Aorta (tissue), 5 donors: ENCODE measurements at regions not wholly inside any gene's neighbourhood (a gene's known extent, or its start where the extent isn't known, plus 50 kb on each side); places are given as distances from the start of the nearest gene placed in this dataset.
"Not testable (repeated sequence)": the region's sequence is repeated elsewhere in the genome, so short reads cannot be mapped to it uniquely, and the experiment has no call there.

Experiments
- ATAC-seq: fragments of 200-7000 bp; cut with Tn5 transposase; one replicate; pipeline ENCODE4 v1.9.1; 2022; ENCODE audit warnings: moderate library complexity; ENCODE audit not compliant: low FRiP score
- DNase-seq, 2 donors: peaks; one replicate each; pipeline ENCODE4 v3.0.0-alpha.2; 2020
- H3K27ac ChIP-seq, 2 donors: one replicate each; pipeline ENCODE4 v1.5.1; 2013; ENCODE audit warnings: low read length in 2 of 2, mild to moderate bottlenecking in 2 of 2, moderate library complexity in 2 of 2, control low read depth in 1 of 2, inconsistent platforms in 1 of 2, low read depth in 1 of 2
- H3K27me3 ChIP-seq, 2 donors: one replicate each; pipeline ENCODE4 v1.6.1; 2013; ENCODE audit warnings: control low read depth in 1 of 2, low read length in 1 of 2, mild to moderate bottlenecking in 1 of 2, moderate library complexity in 1 of 2; ENCODE audit not compliant: insufficient read depth in 2 of 2, control insufficient read depth in 1 of 2
- H3K36me3 ChIP-seq, 2 donors: one replicate each; pipeline ENCODE4 v1.6.1; 2013; ENCODE audit warnings: control low read depth in 1 of 2, low read length in 1 of 2, mild to moderate bottlenecking in 1 of 2; ENCODE audit not compliant: insufficient read depth in 2 of 2, control insufficient read depth in 1 of 2
- H3K4me1 ChIP-seq, 2 donors: one replicate each; pipeline ENCODE4 v1.6.1; 2013; ENCODE audit warnings: low read length in 2 of 2, control low read depth in 1 of 2, mild to moderate bottlenecking in 1 of 2, moderate library complexity in 1 of 2; ENCODE audit not compliant: insufficient read depth in 2 of 2, control insufficient read depth in 1 of 2
- H3K4me3 ChIP-seq, 2 donors: one replicate each; pipeline ENCODE4 v1.5.1; 2013; ENCODE audit warnings: low read length in 2 of 2, control low read depth in 1 of 2, mild to moderate bottlenecking in 1 of 2
- H3K9me3 ChIP-seq: one replicate; pipeline ENCODE4 v1.6.1; 2013; ENCODE audit warnings: mild to moderate bottlenecking, low read length; ENCODE audit not compliant: control insufficient read depth
- WGBS, 2 donors: extraction: QIAGEN DNeasy Blood & Tissue Kit; methylation state at CpG; one replicate each; pipeline ENCODE4 v1.1.7; 2013; 5-methylcytosine and 5-hydroxymethylcytosine counted together
- intact Hi-C, 2 donors: fragments of 100-400 bp; cut with DNase I; formaldehyde crosslinking; loops; one replicate each; pipeline versions ENCODE4 v1.14.2 to v1.15.0; 2022
- donor health status: healthy with polysubstance abuse.
- donor health status: Bipolar disorder and iron deficiency.
- donor health status: DM: no; HTN: no; CAD: no.
- donor health status: DM: no; HTN: no; CAD: no.
- donor health status: DM: yes; HTN: yes; CAD: no.

DNA sequence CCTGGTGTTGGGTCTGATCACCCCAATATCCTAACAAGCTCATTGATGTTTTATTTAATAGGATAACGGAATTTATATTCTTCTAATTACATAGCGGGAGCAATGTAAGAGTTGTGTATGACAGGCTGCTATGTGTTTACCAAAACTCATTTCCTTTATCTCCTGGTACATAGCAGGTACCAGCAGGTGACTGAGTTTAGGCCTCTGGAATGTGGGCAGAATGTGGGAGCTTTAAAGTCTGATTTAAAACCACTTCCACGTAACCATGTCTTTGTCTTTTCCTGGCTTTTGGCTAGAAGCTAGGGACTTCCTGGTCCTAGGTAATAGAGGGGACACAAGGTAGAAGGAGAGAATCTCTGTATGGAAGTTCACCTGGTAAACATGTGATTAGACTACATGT is 504.6 kb upstream of the SYNCRIP start:
- no peaks in the 10 kb centered on the region for H3K4me1 ChIP-seq
- intact Hi-C loops = no loop called here
- no peak overlapping the region for H3K4me3 ChIP-seq
- no peaks in the 10 kb centered on the region for H3K36me3 ChIP-seq
- DNase-seq = no peak
- H3K27me3 ChIP-seq = no peaks in the 10 kb centered on the region
- no peak for ATAC-seq
- H3K9me3 ChIP-seq = no peaks in the 10 kb centered on the region
- WGBS, 2 donors = 96 to 98% methylated on average over 3 of the region's 3 CpGs
- H3K27ac ChIP-seq = no peak overlapping the region

DNA sequence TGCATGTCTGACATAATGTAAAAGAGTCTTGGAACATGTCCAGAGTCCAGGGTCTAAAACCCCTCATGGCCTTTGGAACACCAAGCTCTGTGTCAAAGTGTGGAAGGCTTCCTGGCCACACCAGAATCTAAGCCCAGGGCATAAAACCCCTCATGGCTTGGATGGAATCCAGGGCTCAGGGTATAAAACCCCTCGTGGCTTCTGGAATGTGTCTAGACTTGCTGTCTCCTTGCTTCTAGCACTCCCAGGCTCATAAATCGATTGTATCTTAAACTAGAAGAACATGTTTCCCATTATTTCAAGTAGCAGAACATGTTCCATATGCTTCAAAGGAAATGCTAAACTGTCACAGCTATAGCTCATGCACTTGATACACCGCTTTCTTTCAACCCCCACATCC is 504.1 kb upstream of the SYNCRIP start:
- H3K4me3 ChIP-seq, H3K27me3 ChIP-seq, H3K27ac ChIP-seq, H3K4me1 ChIP-seq, intact Hi-C loops, H3K9me3 ChIP-seq, ATAC-seq, H3K36me3 ChIP-seq, DNase-seq: not testable (repeated sequence)
- 26 to 29% methylated on average over 3 of the region's 3 CpGs for WGBS, 2 donors

- H3K27ac ChIP-seq = no peak overlapping the region
- no peak overlapping the region for H3K4me3 ChIP-seq
- H3K36me3 ChIP-seq = no peaks in the 10 kb centered on the region
- no peak for DNase-seq
- no peaks in the 10 kb centered on the region for H3K27me3 ChIP-seq
- no peak for ATAC-seq
- no peaks in the 10 kb centered on the region for H3K4me1 ChIP-seq
- intact Hi-C loops = no loop called here
- H3K9me3 ChIP-seq = no peaks in the 10 kb centered on the region
- WGBS, 2 donors = 66 to 78% methylated on average over 2 of the region's 2 CpGs
These were observed 499.6 kb upstream of the SYNCRIP start for GRCh38 chr6:86142326-86142725.

DNA sequence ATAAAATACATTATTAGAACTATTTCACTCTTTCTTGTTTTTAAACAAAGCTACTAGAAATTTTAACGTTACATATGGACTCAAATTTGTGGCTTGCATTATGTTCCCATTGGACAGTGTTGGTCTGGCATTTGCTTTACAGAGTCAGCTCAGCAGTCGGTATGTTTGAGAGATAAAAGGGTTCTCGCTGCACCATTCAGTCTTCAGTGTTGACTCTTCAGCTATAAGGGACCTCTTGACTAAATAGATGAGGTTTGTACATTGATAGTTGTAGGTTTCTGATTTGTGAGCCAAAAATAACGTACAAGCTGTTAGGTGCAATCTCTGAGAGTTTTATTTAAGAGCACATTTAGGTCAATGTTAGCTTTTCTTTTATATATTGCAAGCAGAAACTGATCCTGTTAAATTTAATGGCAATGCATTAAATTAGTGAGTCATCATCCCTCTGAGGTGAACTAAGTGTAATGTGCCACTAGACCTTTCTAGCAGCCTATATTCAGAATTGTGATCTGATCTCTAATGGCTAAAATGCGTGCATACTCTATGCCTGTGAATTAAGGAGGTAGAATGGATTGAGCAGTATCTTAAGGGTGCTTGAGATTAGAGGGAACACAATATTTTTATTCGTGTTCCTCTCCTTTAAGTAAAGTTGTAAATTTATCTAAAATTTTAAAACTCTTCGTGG is 485.6 kb upstream of the SYNCRIP start:
- intact Hi-C loops = no loop called here
- no peak overlapping the region for H3K27ac ChIP-seq
- DNase-seq = no peak
- H3K27me3 ChIP-seq = no peaks in the 10 kb centered on the region
- H3K4me1 ChIP-seq = no peaks in the 10 kb centered on the region
- ATAC-seq = no peak
- H3K36me3 ChIP-seq = no peaks in the 10 kb centered on the region
- WGBS, 2 donors = 45 to 48% methylated on average over 7 of the region's 7 CpGs
- no peak overlapping the region for H3K4me3 ChIP-seq
- H3K9me3 ChIP-seq = no peaks in the 10 kb centered on the region

- Histone ChIP-seq H3K27ac (no peak overlapping the region), H3K36me3 (no peaks in the 10 kb centered on the region), H3K4me1 (no peaks in the 10 kb centered on the region), H3K27me3 (no peaks in the 10 kb centered on the region), H3K9me3 (no peaks in the 10 kb centered on the region), H3K4me3 (no peak overlapping the region)
- no peak for ATAC-seq
- DNase-seq = no peak
- intact Hi-C loops = no loop called here
These were observed 479.4 kb upstream of the SYNCRIP start for GRCh38 chr6:86122086-86122485.

GRCh38 chr6:86118271-86118670 is 475.6 kb upstream of the SYNCRIP start:
- DNase-seq = no peak
- Histone ChIP-seq H3K27me3 (no peaks in the 10 kb centered on the region), H3K36me3 (no peaks in the 10 kb centered on the region), H3K9me3 (no peaks in the 10 kb centered on the region), H3K27ac (no peak overlapping the region), H3K4me3 (no peak overlapping the region), H3K4me1 (no peaks in the 10 kb centered on the region)
- intact Hi-C loops = no loop called here
- no peak for ATAC-seq

- WGBS, 2 donors = 83 to 87% methylated on average over 2 of the region's 2 CpGs
- intact Hi-C loops = no loop called here
These were observed 465.3 kb upstream of the SYNCRIP start for GRCh38 chr6:86107985-86108384.

GRCh38 chr6:86087954-86088353 is 445.3 kb upstream of the SYNCRIP start:
- H3K4me3 ChIP-seq = no peak overlapping the region
- no peaks in the 10 kb centered on the region for H3K36me3 ChIP-seq
- H3K27ac ChIP-seq = no peak overlapping the region
- WGBS, 2 donors = 91 to 95% methylated on average over 2 of the region's 2 CpGs
- no peaks in the 10 kb centered on the region for H3K4me1 ChIP-seq
- no peaks in the 10 kb centered on the region for H3K27me3 ChIP-seq
- ATAC-seq (no peak), DNase-seq (no peak)
- intact Hi-C loops = no loop called here
- H3K9me3 ChIP-seq = no peaks in the 10 kb centered on the region

More at GRCh38 chr6:86107985-86108384, 465.3 kb upstream of the SYNCRIP start:
- Histone ChIP-seq H3K9me3 (peaks cover 3% of the 10 kb centered on the region), H3K4me1 (no peaks in the 10 kb centered on the region), H3K4me3 (no peak overlapping the region), H3K27me3 (no peaks in the 10 kb centered on the region), H3K27ac (no peak overlapping the region), H3K36me3 (no peaks in the 10 kb centered on the region)
- ATAC-seq (no peak), DNase-seq (no peak)

- intact Hi-C loops = no loop called here
- WGBS, 2 donors = 40 to 48% methylated on average over 1 of the region's 1 CpG
- no peaks in the 10 kb centered on the region for H3K9me3 ChIP-seq
These were observed 437.3 kb upstream of the SYNCRIP start for GRCh38 chr6:86079938-86080337.

More at GRCh38 chr6:86079938-86080337, 437.3 kb upstream of the SYNCRIP start:
- DNase-seq (no peak), ATAC-seq (no peak)
- H3K27ac ChIP-seq = no peak overlapping the region
- H3K27me3 ChIP-seq = no peaks in the 10 kb centered on the region
- no peaks in the 10 kb centered on the region for H3K36me3 ChIP-seq
- no peak overlapping the region for H3K4me3 ChIP-seq
- no peaks in the 10 kb centered on the region for H3K4me1 ChIP-seq
